ENCODE measurements at regions not wholly inside any gene's neighbourhood (a gene's known extent, or its start where the extent isn't known, plus 50 kb on each side); places are given as distances from the start of the nearest gene placed in this dataset.

DNA sequence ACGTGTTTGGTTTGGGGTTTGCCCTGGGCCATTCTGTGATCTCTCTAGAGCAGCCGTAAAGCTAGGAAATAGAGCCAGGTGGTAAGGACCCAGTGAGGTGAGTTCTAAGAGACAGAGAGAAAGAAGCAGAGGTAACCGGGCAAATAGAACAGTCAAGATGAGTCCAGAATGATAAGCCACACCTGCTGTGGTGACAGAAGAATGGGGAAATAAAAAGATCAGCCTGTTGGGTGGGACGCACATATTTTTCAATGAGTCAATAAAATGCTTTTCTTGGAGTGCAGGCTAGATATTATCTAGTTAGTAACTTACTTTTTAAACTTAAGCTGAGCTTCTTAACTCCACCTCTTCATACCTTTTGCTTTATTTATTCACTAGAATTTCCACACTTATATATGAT, 135.0 kb downstream of the NFKBIZ start:
- H3K27me3 ChIP-seq = no peaks in the 10 kb centered on the region
- no peak for DNase-seq
- peaks cover 0 to 4% (median 0%) of the 10 kb centered on the region in 4 donors for H3K4me1 ChIP-seq
- no peaks in the 10 kb centered on the region for H3K9me3 ChIP-seq
- no peaks in the 10 kb centered on the region for H3K36me3 ChIP-seq
- no peak overlapping the region for H3K27ac ChIP-seq
- TF ChIP-seq, protein P1, sequence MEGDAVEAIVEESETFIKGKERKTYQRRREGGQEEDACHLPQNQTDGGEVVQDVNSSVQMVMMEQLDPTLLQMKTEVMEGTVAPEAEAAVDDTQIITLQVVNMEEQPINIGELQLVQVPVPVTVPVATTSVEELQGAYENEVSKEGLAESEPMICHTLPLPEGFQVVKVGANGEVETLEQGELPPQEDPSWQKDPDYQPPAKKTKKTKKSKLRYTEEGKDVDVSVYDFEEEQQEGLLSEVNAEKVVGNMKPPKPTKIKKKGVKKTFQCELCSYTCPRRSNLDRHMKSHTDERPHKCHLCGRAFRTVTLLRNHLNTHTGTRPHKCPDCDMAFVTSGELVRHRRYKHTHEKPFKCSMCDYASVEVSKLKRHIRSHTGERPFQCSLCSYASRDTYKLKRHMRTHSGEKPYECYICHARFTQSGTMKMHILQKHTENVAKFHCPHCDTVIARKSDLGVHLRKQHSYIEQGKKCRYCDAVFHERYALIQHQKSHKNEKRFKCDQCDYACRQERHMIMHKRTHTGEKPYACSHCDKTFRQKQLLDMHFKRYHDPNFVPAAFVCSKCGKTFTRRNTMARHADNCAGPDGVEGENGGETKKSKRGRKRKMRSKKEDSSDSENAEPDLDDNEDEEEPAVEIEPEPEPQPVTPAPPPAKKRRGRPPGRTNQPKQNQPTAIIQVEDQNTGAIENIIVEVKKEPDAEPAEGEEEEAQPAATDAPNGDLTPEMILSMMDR (IDR thresholded peaks at IDR 0.05) = no peak
- TF ChIP-seq POLR2A (IDR thresholded peaks at IDR 0.05) = no peak
- no peak overlapping the region for H3K4me3 ChIP-seq

GRCh38 chr3:101988596-101988995, 139.3 kb downstream of the NFKBIZ start:
- Histone ChIP-seq H3K4me3 (no peak overlapping the region), H3K36me3 (no peaks in the 10 kb centered on the region), H3K27ac (no peak overlapping the region), H3K9me3 (no peaks in the 10 kb centered on the region), H3K4me1 (peaks cover 0 to 4% (median 0%) of the 10 kb centered on the region in 4 donors), H3K27me3 (no peaks in the 10 kb centered on the region)
- TF ChIP-seq, protein P1 (IDR thresholded peaks at IDR 0.05) = no peak
- TF ChIP-seq POLR2A (IDR thresholded peaks at IDR 0.05) = no peak
- no peak for DNase-seq

DNA sequence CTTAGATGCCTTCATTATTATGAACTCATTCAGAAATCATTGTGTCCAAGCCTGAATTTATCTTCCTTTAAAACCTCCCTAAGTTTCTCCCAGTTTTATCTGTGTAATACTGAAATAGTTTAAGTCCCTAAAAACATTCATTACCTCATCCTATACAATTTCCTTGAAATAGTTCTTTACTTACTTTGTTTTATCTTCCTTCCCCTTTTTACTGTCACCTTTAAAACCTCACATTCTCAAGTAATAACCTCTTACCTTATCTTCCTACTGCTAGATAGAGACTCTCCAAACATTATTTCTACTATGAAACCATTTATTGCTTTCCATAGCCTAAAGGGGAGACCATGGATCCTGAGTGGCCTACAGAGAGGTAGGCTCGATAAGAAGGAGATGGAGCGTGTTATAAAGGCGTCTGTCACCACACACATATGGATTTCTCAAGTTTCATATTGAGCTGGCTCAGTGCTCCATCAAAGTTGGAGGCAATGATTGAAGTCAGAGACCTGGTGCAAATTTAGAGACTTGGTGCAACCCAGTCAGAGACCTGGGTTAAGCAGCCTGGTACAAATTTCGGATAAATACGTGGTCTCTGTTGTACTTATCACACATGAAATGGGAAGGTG, 140.4 kb downstream of the NFKBIZ start:
- Histone ChIP-seq H3K9me3 (no peaks in the 10 kb centered on the region), H3K27ac (no peak overlapping the region), H3K36me3 (no peaks in the 10 kb centered on the region), H3K27me3 (no peaks in the 10 kb centered on the region), H3K4me3 (no peak overlapping the region), H3K4me1 (peaks cover 0 to 4% (median 0%) of the 10 kb centered on the region in 4 donors)
- TF ChIP-seq, protein P1 (IDR thresholded peaks at IDR 0.05) = no peak
- no peak for TF ChIP-seq POLR2A (IDR thresholded peaks at IDR 0.05)
- no peak for DNase-seq

DNA sequence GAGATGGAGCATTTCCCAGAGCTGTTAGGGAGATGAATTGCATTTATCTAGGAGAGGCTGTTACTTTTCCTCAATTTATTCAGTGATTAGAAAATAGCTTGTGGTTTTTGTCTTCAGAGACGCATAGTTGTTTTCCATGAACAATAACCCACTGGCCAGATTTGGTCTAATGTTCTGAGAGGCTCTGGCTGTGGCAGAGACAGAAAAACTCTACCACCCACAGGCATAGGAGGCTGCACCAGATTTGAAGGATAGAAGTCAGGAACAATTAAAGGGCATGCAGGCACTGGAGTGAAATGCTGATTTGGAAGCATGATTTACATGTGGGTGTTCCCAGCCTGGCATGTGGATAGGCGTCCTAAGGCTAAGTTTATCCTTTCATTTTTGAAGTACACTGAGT, 143.5 kb downstream of the NFKBIZ start:
- peaks cover 0 to 4% (median 0%) of the 10 kb centered on the region in 4 donors for H3K4me1 ChIP-seq
- H3K27me3 ChIP-seq = no peaks in the 10 kb centered on the region
- DNase-seq = no peak
- H3K4me3 ChIP-seq = no peak overlapping the region
- no peaks in the 10 kb centered on the region for H3K36me3 ChIP-seq
- no peak for TF ChIP-seq POLR2A (IDR thresholded peaks at IDR 0.05)
- TF ChIP-seq, protein P1 (IDR thresholded peaks at IDR 0.05) = no peak
- no peak overlapping the region for H3K27ac ChIP-seq
- H3K9me3 ChIP-seq = no peaks in the 10 kb centered on the region

- Histone ChIP-seq H3K4me3 (no peak overlapping the region), H3K36me3 (no peaks in the 10 kb centered on the region), H3K4me1 (no peaks in the 10 kb centered on the region), H3K27ac (no peak overlapping the region), H3K27me3 (no peaks in the 10 kb centered on the region), H3K9me3 (no peaks in the 10 kb centered on the region)
- TF ChIP-seq, protein P1 (IDR thresholded peaks at IDR 0.05) = no peak
- TF ChIP-seq POLR2A (IDR thresholded peaks at IDR 0.05) = no peak
- DNase-seq = no peak
Observed at GRCh38 chr3:101994386-101994785, 145.1 kb downstream of the NFKBIZ start.

Data from Peyer's patch (tissue), 4 donors.